ENCODE measurements at regions not wholly inside any gene's neighbourhood (a gene's known extent, or its start where the extent isn't known, plus 50 kb on each side); places are given as distances from the start of the nearest gene placed in this dataset.

GRCh38 chr3:152728231-152728980 lies 106.5 kb upstream of the P2RY1 start:
- H3K36me3 ChIP-seq (ENCODE audit: control insufficient read depth in 4 of 4, insufficient read depth in 4 of 4, low read length in 3 of 4): no peaks in the 10 kb centered on the region
- ChIA-PET CTCF (interaction anchor here (0.8 kb wide), 1 partner anchor 602 kb away, joined by 3 read pairs; no protein-coding TSS in a partner anchor), POLR2A (no interaction called here)
- H3K4me3 ChIP-seq (ENCODE audit: control insufficient read depth in 1 of 7, extremely low read depth in 1 of 7, insufficient read depth in 4 of 7, low read depth in 2 of 7, low read length in 6 of 7): no peak overlapping the region
- no peaks in the 10 kb centered on the region for H3K9me3 ChIP-seq (ENCODE audit: control extremely low read depth in 1 of 5, control insufficient read depth in 4 of 5, insufficient read depth in 2 of 5, low read depth in 1 of 5, low read length in 4 of 5)
- no peak for DNase-seq
- no peaks in the 10 kb centered on the region for H3K4me1 ChIP-seq (ENCODE audit: control extremely low read depth in 1 of 4, control insufficient read depth in 4 of 4, insufficient read depth in 4 of 4, low read length in 3 of 4)
- no peaks in the 10 kb centered on the region for H3K27me3 ChIP-seq (replicated peaks in 2 of 5; ENCODE audit: control insufficient read depth in 4 of 5, insufficient read depth in 5 of 5, low read length in 4 of 5)
- H3K27ac ChIP-seq (ENCODE audit: insufficient read depth in 1 of 2, low read depth in 1 of 2, low read length in 2 of 2, poor library complexity in 1 of 2, severe bottlenecking in 2 of 2): no peak overlapping the region
- 100% methylated on average over 1 of the region's 2 CpGs for WGBS (ENCODE audit: insufficient coverage)

GRCh38 chr3:152729906-152730305 lies 105.0 kb upstream of the P2RY1 start:
- no peak overlapping the region for H3K27ac ChIP-seq (ENCODE audit: insufficient read depth in 1 of 2, low read depth in 1 of 2, low read length in 2 of 2, poor library complexity in 1 of 2, severe bottlenecking in 2 of 2)
- H3K9me3 ChIP-seq (ENCODE audit: control extremely low read depth in 1 of 5, control insufficient read depth in 4 of 5, insufficient read depth in 2 of 5, low read depth in 1 of 5, low read length in 4 of 5): no peaks in the 10 kb centered on the region
- ChIA-PET CTCF (no interaction called here), POLR2A (no interaction called here)
- no peak for DNase-seq
- H3K27me3 ChIP-seq (replicated peaks in 2 of 5; ENCODE audit: control insufficient read depth in 4 of 5, insufficient read depth in 5 of 5, low read length in 4 of 5): no peaks in the 10 kb centered on the region
- no peak overlapping the region for H3K4me3 ChIP-seq (ENCODE audit: control insufficient read depth in 1 of 7, extremely low read depth in 1 of 7, insufficient read depth in 4 of 7, low read depth in 2 of 7, low read length in 6 of 7)
- WGBS (ENCODE audit: insufficient coverage): no CpG with 5 or more reads among the region's 5 CpGs
- H3K36me3 ChIP-seq (ENCODE audit: control insufficient read depth in 4 of 4, insufficient read depth in 4 of 4, low read length in 3 of 4): no peaks in the 10 kb centered on the region
- no peaks in the 10 kb centered on the region for H3K4me1 ChIP-seq (ENCODE audit: control extremely low read depth in 1 of 4, control insufficient read depth in 4 of 4, insufficient read depth in 4 of 4, low read length in 3 of 4)

DNA sequence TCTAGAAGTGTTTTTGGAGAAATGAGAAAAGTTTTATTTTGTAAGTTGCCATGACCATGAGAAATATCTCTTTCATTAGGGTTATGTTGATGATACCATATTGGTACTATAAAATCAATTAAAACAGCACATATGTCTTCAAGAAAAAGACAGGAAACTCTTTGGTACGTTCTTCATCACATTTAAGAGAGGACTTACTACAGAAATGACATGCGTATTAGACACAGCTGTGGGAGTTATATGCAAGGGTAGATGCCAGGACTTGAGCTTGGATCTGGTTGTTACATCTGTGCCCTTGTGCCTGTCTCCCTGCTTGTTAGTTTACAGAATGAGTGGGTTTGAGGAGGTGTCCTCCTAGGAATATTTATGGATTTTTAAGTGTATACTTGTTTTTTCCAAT lies 103.4 kb upstream of the P2RY1 start:
- Histone ChIP-seq H3K4me1 (ENCODE audit: control extremely low read depth in 1 of 4, control insufficient read depth in 4 of 4, insufficient read depth in 4 of 4, low read length in 3 of 4) (no peaks in the 10 kb centered on the region), H3K4me3 (ENCODE audit: control insufficient read depth in 1 of 7, extremely low read depth in 1 of 7, insufficient read depth in 4 of 7, low read depth in 2 of 7, low read length in 6 of 7) (no peak overlapping the region), H3K9me3 (ENCODE audit: control extremely low read depth in 1 of 5, control insufficient read depth in 4 of 5, insufficient read depth in 2 of 5, low read depth in 1 of 5, low read length in 4 of 5) (no peaks in the 10 kb centered on the region), H3K36me3 (ENCODE audit: control insufficient read depth in 4 of 4, insufficient read depth in 4 of 4, low read length in 3 of 4) (no peaks in the 10 kb centered on the region), H3K27me3 (replicated peaks in 2 of 5; ENCODE audit: control insufficient read depth in 4 of 5, insufficient read depth in 5 of 5, low read length in 4 of 5) (no peaks in the 10 kb centered on the region), H3K27ac (ENCODE audit: insufficient read depth in 1 of 2, low read depth in 1 of 2, low read length in 2 of 2, poor library complexity in 1 of 2, severe bottlenecking in 2 of 2) (no peak overlapping the region)
- ChIA-PET POLR2A (no interaction called here), CTCF (no interaction called here)
- no peak for DNase-seq
- 100% methylated on average over 1 of the region's 2 CpGs for WGBS (ENCODE audit: insufficient coverage)

DNA sequence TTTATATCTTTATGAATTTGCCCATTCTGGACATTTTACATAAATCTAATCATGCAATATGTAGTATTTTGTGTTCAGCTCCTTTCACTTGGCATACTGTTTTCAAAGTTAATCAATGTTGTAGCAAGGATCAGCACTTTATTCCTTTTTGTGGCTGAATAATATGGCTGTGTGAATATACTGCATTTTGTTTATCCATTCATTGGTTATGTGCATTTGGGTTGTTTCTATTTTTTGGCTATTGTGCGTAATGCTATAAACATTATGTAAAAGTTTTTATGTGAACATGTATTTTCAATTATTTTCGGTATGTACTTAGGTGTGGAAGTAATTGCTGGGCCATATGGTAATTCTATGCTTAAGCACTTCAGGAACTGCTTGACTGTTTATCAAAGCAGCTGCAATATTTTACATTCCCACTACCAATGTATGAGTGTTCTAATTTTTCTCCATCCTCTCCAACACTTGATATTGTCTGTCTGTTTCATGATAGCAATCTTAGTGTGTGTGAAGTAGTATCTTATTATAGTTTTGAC lies 101.3 kb upstream of the P2RY1 start:
- POLR2A ChIA-PET: no interaction called here
- Histone ChIP-seq H3K27ac (ENCODE audit: insufficient read depth in 1 of 2, low read depth in 1 of 2, low read length in 2 of 2, poor library complexity in 1 of 2, severe bottlenecking in 2 of 2) (no peak overlapping the region), H3K9me3 (ENCODE audit: control extremely low read depth in 1 of 5, control insufficient read depth in 4 of 5, insufficient read depth in 2 of 5, low read depth in 1 of 5, low read length in 4 of 5) (no peaks in the 10 kb centered on the region), H3K4me1 (ENCODE audit: control extremely low read depth in 1 of 4, control insufficient read depth in 4 of 4, insufficient read depth in 4 of 4, low read length in 3 of 4) (peaks cover 0 to 5% (median 0%) of the 10 kb centered on the region in 4 experiments), H3K36me3 (ENCODE audit: control insufficient read depth in 4 of 4, insufficient read depth in 4 of 4, low read length in 3 of 4) (no peaks in the 10 kb centered on the region), H3K4me3 (ENCODE audit: control insufficient read depth in 1 of 7, extremely low read depth in 1 of 7, insufficient read depth in 4 of 7, low read depth in 2 of 7, low read length in 6 of 7) (no peak overlapping the region), H3K27me3 (replicated peaks in 2 of 5; ENCODE audit: control insufficient read depth in 4 of 5, insufficient read depth in 5 of 5, low read length in 4 of 5) (no peaks in the 10 kb centered on the region)
- 84% methylated on average over 2 of the region's 2 CpGs for WGBS (ENCODE audit: insufficient coverage)
- CTCF ChIA-PET: no interaction called here
- DNase-seq: no peak

GRCh38 chr3:152737021-152737908 lies 97.7 kb upstream of the P2RY1 start:
- peaks cover 0 to 8% (median 0%) of the 10 kb centered on the region in 4 experiments for H3K4me1 ChIP-seq (ENCODE audit: control extremely low read depth in 1 of 4, control insufficient read depth in 4 of 4, insufficient read depth in 4 of 4, low read length in 3 of 4)
- H3K27me3 ChIP-seq (replicated peaks in 2 of 5; ENCODE audit: control insufficient read depth in 4 of 5, insufficient read depth in 5 of 5, low read length in 4 of 5): no peaks in the 10 kb centered on the region
- no peak overlapping the region for H3K27ac ChIP-seq (ENCODE audit: insufficient read depth in 1 of 2, low read depth in 1 of 2, low read length in 2 of 2, poor library complexity in 1 of 2, severe bottlenecking in 2 of 2)
- H3K9me3 ChIP-seq (ENCODE audit: control extremely low read depth in 1 of 5, control insufficient read depth in 4 of 5, insufficient read depth in 2 of 5, low read depth in 1 of 5, low read length in 4 of 5): peaks cover 0 to 1% (median 0%) of the 10 kb centered on the region in 5 experiments
- ChIA-PET POLR2A (no interaction called here), CTCF (no interaction called here)
- DNase-seq: peak in 2 of 3 donors; percentile 30 to 40
- H3K4me3 ChIP-seq (ENCODE audit: control insufficient read depth in 1 of 7, extremely low read depth in 1 of 7, insufficient read depth in 4 of 7, low read depth in 2 of 7, low read length in 6 of 7): no peak overlapping the region
- WGBS (ENCODE audit: insufficient coverage): no CpG with 5 or more reads among the region's 6 CpGs
- no peaks in the 10 kb centered on the region for H3K36me3 ChIP-seq (ENCODE audit: control insufficient read depth in 4 of 4, insufficient read depth in 4 of 4, low read length in 3 of 4)

DNA sequence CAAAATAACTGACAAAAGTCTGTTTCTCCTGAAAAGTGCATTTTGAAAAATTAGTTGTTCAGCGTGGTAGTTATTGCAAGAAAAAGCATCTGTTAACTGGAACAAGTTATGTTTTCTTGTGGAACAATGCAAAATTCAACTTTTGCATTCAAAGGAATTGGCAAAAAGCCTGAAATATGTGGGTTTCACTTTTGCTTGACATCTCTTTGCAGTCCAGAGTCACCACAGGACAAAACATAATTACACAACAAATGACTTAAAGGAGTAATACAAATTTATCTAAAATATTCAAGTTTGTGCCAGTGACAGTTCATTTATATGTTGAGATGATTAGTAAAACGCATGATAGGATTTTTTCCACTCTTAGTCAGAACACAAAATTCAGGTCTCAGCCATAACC lies 96.3 kb upstream of the P2RY1 start:
- no peak overlapping the region for H3K27ac ChIP-seq (ENCODE audit: insufficient read depth in 1 of 2, low read depth in 1 of 2, low read length in 2 of 2, poor library complexity in 1 of 2, severe bottlenecking in 2 of 2)
- WGBS (ENCODE audit: insufficient coverage): 67% methylated on average over 1 of the region's 2 CpGs
- CTCF ChIA-PET: no interaction called here
- POLR2A ChIA-PET: no interaction called here
- H3K36me3 ChIP-seq (ENCODE audit: control insufficient read depth in 4 of 4, insufficient read depth in 4 of 4, low read length in 3 of 4): no peaks in the 10 kb centered on the region
- peaks cover 0 to 3% (median 0%) of the 10 kb centered on the region in 5 experiments for H3K9me3 ChIP-seq (ENCODE audit: control extremely low read depth in 1 of 5, control insufficient read depth in 4 of 5, insufficient read depth in 2 of 5, low read depth in 1 of 5, low read length in 4 of 5)
- no peaks in the 10 kb centered on the region for H3K27me3 ChIP-seq (replicated peaks in 2 of 5; ENCODE audit: control insufficient read depth in 4 of 5, insufficient read depth in 5 of 5, low read length in 4 of 5)
- H3K4me1 ChIP-seq (ENCODE audit: control extremely low read depth in 1 of 4, control insufficient read depth in 4 of 4, insufficient read depth in 4 of 4, low read length in 3 of 4): peaks cover 0 to 8% (median 0%) of the 10 kb centered on the region in 4 experiments
- H3K4me3 ChIP-seq (ENCODE audit: control insufficient read depth in 1 of 7, extremely low read depth in 1 of 7, insufficient read depth in 4 of 7, low read depth in 2 of 7, low read length in 6 of 7): no peak overlapping the region
- peak; percentile 14 to 82 (median 77) for DNase-seq
